HG03139 (cell line): ENCODE measurements at regions not wholly inside any gene's neighbourhood (a gene's known extent, or its start where the extent isn't known, plus 50 kb on each side); places are given as distances from the start of the nearest gene placed in this dataset.

Source experiments
- ATAC-seq: cut with Tn5 transposase; IDR thresholded peaks from one replicate; pipeline ENCODE4 v1.9.1; 2021; ENCODE audit not compliant: unreplicated experiment

GRCh38 chr9:69955536-69956355 is 87.9 kb upstream of the MAMDC2 start:
- ATAC-seq = no peak

GRCh38 chr9:69961843-69962242 is 81.8 kb upstream of the MAMDC2 start:
- no peak for ATAC-seq

GRCh38 chr9:69963803-69964202 is 79.8 kb upstream of the MAMDC2 start:
- ATAC-seq = no peak

GRCh38 chr9:69964446-69964845 is 79.2 kb upstream of the MAMDC2 start:
- ATAC-seq = no peak

GRCh38 chr9:69965416-69966145 is 78.1 kb upstream of the MAMDC2 start:
- no peak for ATAC-seq

- no peak for ATAC-seq
Measured at GRCh38 chr9:69967344-69967743, 76.3 kb upstream of the MAMDC2 start.

- ATAC-seq = no peak
Measured at GRCh38 chr9:69970001-69970533, 73.6 kb upstream of the MAMDC2 start.

GRCh38 chr9:69971643-69972449 is 71.8 kb upstream of the MAMDC2 start:
- peak; percentile 63 for ATAC-seq

GRCh38 chr9:69975681-69976080 is 68.0 kb upstream of the MAMDC2 start:
- no peak for ATAC-seq

- no peak for ATAC-seq
Measured at GRCh38 chr9:69976152-69976551, 67.5 kb upstream of the MAMDC2 start.

GRCh38 chr9:69980041-69980440 is 63.6 kb upstream of the MAMDC2 start:
- ATAC-seq = no peak

- ATAC-seq = no peak
Measured at GRCh38 chr9:69980591-69980990, 63.1 kb upstream of the MAMDC2 start.

GRCh38 chr9:69981686-69982445 is 61.8 kb upstream of the MAMDC2 start:
- no peak for ATAC-seq

GRCh38 chr9:69984831-69985230 is 58.8 kb upstream of the MAMDC2 start:
- no peak for ATAC-seq

- no peak for ATAC-seq
Measured at GRCh38 chr9:69985971-69986370, 57.7 kb upstream of the MAMDC2 start.

- ATAC-seq = no peak
Measured at GRCh38 chr9:69986970-69987369, 56.7 kb upstream of the MAMDC2 start.

GRCh38 chr9:69987457-69987856 is 56.2 kb upstream of the MAMDC2 start:
- ATAC-seq = no peak

GRCh38 chr9:69993110-69993509 is 50.5 kb upstream of the MAMDC2 start:
- ATAC-seq = no peak
